ENCODE measurements at regions not wholly inside any gene's neighbourhood (a gene's known extent, or its start where the extent isn't known, plus 50 kb on each side); places are given as distances from the start of the nearest gene placed in this dataset.
"Not testable (repeated sequence)": the region's sequence is repeated elsewhere in the genome, so short reads cannot be mapped to it uniquely, and the experiment has no call there.

GRCh38 chr9:82052081-82052480, 63.5 kb downstream of the SPATA31D1 start:
- in situ Hi-C loops (cut with MboI; ENCODE audit: low pct_unique_long_range_greater_than_20kb, low sequenced_read_pairs) = no loop called here
- DNase-seq = no peak

GRCh38 chr9:82054264-82055015, 65.9 kb downstream of the SPATA31D1 start:
- in situ Hi-C loops (cut with MboI; ENCODE audit: low pct_unique_long_range_greater_than_20kb, low sequenced_read_pairs) = no loop called here
- no peak for DNase-seq

GRCh38 chr9:82057805-82058204, 69.2 kb downstream of the SPATA31D1 start:
- no peak for DNase-seq

GRCh38 chr9:82061801-82062200, 73.2 kb downstream of the SPATA31D1 start:
- in situ Hi-C loops (cut with MboI; ENCODE audit: low pct_unique_long_range_greater_than_20kb, low sequenced_read_pairs); DNase-seq: not testable (repeated sequence)

More at GRCh38 chr9:82057805-82058204, 69.2 kb downstream of the SPATA31D1 start:
- in situ Hi-C loops (cut with MboI; ENCODE audit: low pct_unique_long_range_greater_than_20kb, low sequenced_read_pairs) = no loop called here

GRCh38 chr9:82062245-82062644, 73.7 kb downstream of the SPATA31D1 start:
- no peak for DNase-seq
- in situ Hi-C loops (cut with MboI; ENCODE audit: low pct_unique_long_range_greater_than_20kb, low sequenced_read_pairs) = no loop called here

- DNase-seq = no peak
- in situ Hi-C loops (cut with MboI; ENCODE audit: low pct_unique_long_range_greater_than_20kb, low sequenced_read_pairs) = no loop called here
Observed at GRCh38 chr9:82073551-82074543, 85.3 kb downstream of the SPATA31D1 start.

DNA sequence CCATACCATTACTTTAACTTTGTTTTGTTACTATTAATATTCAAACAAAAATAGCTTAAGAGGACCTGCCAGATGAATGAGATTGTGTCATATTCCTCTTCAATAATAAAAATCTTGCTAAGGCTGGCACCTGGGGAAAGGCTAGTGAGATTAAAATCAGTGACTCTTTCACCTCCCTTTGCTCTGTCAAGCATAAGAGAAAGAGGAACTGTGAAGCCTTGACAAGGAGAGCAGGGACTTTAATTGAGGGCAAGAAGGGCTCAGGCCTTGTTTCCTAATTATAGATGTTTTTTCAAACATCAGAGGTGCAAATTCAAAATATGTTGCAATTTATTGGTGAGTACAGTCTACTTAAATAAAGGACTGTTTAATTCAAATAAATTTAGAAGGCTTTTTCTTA, 91.7 kb downstream of the SPATA31D1 start:
- DNase-seq = no peak
- in situ Hi-C loops (cut with MboI; ENCODE audit: low pct_unique_long_range_greater_than_20kb, low sequenced_read_pairs) = no loop called here

- in situ Hi-C loops (cut with MboI; ENCODE audit: low pct_unique_long_range_greater_than_20kb, low sequenced_read_pairs) = no loop called here
Observed at GRCh38 chr9:82081496-82081895, 92.9 kb downstream of the SPATA31D1 start.

GRCh38 chr9:82082563-82082962, 94.0 kb downstream of the SPATA31D1 start:
- in situ Hi-C loops (cut with MboI; ENCODE audit: low pct_unique_long_range_greater_than_20kb, low sequenced_read_pairs) = no loop called here
- no peak for DNase-seq

More at GRCh38 chr9:82081496-82081895, 92.9 kb downstream of the SPATA31D1 start:
- no peak for DNase-seq

DNA sequence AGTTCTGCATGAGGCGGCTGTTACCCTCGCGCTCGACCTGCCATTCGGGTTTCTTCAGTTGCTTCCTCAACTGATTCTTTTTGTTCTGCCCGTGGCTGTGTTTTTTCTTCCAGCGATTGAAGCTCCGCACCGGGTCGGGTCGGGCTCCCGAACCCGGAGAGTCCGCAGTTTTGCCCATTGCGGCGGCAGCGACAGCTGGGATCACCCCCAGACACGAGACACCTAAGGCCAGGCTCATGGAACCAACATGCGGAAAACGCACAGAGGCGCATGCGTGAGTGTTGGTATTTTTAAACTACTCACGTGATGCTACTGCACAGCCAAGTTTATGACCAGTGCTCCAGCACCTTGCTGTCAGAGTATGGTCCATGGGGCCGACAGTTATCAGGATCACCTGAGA, 100.0 kb downstream of the SPATA31D1 start:
- no peak for DNase-seq
- in situ Hi-C loops (cut with MboI; ENCODE audit: low pct_unique_long_range_greater_than_20kb, low sequenced_read_pairs) = no loop called here

- in situ Hi-C loops (cut with MboI; ENCODE audit: low pct_unique_long_range_greater_than_20kb, low sequenced_read_pairs) = no loop called here
Observed at GRCh38 chr9:82090046-82090445, 101.5 kb downstream of the SPATA31D1 start.

DNA sequence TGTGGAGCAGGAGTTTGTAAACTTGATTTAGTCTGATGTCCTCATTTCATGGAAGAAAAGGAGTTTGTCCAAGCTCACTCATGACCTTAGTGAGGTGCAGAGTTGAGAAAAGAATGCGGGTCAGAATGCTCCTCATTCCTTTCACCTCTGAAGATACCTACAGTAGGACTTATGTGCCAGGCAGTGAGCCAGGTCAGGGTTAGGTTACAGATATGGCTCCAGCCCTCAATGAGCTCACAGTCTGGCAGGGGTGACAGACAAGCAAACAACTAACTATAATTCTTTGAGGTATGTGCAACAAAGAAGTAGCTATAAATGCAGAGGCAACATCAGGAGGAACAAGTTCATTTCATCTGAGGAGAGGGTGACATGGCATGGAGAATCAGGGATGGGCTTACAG, 102.5 kb downstream of the SPATA31D1 start:
- DNase-seq = no peak
- in situ Hi-C loops (cut with MboI; ENCODE audit: low pct_unique_long_range_greater_than_20kb, low sequenced_read_pairs) = no loop called here

More at GRCh38 chr9:82090046-82090445, 101.5 kb downstream of the SPATA31D1 start:
- no peak for DNase-seq

DNA sequence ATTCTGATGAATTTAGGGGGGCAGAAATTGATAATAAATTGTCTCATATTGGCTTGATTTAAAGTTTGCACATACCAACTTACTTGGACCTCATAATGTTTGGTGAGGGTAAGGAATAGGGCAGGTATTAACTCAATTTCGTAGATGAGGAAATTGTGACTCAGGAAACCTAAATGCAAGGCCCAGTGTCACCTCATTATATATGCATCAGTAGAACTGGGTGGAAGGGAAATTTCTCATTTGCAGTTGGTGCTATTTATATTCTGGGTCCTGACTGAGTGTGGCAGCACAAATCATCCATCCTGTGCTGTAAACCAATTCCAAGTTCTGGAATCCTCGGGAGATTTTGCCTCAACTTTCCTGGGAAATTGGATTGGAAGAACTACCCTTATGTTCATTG, 103.0 kb downstream of the SPATA31D1 start:
- in situ Hi-C loops (cut with MboI; ENCODE audit: low pct_unique_long_range_greater_than_20kb, low sequenced_read_pairs) = no loop called here
- no peak for DNase-seq

- DNase-seq = peak; percentile 6
- in situ Hi-C loops (cut with MboI; ENCODE audit: low pct_unique_long_range_greater_than_20kb, low sequenced_read_pairs) = no loop called here
Observed at GRCh38 chr9:82101475-82101874, 112.9 kb downstream of the SPATA31D1 start.

- in situ Hi-C loops (cut with MboI; ENCODE audit: low pct_unique_long_range_greater_than_20kb, low sequenced_read_pairs) = no loop called here
- DNase-seq = no peak
Observed at GRCh38 chr9:82104252-82104651, 115.7 kb downstream of the SPATA31D1 start.

- in situ Hi-C loops (cut with MboI; ENCODE audit: low pct_unique_long_range_greater_than_20kb, low sequenced_read_pairs) = no loop called here
- no peak for DNase-seq
Observed at GRCh38 chr9:82105729-82106128, 117.2 kb downstream of the SPATA31D1 start.

DNA sequence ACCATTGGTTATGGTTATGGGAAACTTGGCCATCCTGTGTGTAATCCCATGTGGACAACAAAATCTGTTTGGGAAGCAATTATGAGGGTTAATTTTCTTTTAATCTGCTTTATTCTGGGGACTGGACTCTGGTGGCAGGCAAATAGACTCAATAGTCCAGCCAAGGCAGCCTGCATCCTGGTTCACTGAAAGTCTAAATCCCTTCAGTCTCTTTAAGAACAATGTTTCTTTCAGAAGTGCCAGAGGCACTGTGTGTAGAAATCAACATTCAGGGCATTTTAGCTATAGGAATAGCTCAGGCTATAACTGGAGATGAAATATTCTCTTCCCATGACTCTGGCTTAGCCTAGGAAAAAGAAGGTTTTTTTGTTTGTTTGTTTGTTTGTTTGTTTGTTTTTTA, 118.0 kb downstream of the SPATA31D1 start:
- DNase-seq = no peak
- in situ Hi-C loops (cut with MboI; ENCODE audit: low pct_unique_long_range_greater_than_20kb, low sequenced_read_pairs) = no loop called here

DNA sequence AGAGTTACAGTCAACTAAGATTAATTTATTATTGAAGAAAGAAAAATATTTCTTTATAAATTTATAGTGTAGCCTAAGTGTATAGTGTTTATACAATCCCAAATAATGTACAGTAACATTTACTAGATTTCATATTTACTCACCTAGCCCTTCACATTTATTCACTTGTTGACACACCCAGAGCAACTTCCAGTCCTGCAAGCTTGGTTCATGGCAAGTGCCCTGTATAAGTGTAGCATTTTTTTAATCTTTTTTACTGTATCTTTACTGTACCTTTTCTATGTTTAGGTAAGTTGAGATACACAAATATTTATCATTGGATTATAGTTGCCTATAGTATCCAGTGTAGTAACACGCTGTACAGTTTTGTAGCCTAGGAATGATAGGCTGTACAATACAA, 119.9 kb downstream of the SPATA31D1 start:
- no peak for DNase-seq

DNA sequence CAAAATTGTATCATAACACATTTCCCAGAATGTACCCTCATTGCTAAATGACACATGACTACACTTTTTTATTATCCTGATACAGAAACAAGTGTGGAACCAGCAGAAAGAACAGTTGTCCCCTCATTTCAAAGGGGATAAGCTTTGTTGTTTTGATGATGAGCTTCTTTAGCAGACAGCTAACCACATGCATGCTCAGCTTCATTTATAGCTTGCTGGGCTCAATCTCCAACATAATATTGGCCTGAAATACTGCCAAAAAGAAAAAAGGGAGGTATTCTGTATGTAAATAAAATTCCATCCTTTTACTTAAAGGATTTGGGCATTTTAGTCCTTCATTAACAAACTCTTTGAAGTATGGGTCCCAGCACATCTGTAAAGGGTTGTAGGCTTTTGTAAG, 120.4 kb downstream of the SPATA31D1 start:
- in situ Hi-C loops (cut with MboI; ENCODE audit: low pct_unique_long_range_greater_than_20kb, low sequenced_read_pairs) = no loop called here
- DNase-seq = no peak

More for the DNA sequence above, 119.9 kb downstream of the SPATA31D1 start:
- in situ Hi-C loops (cut with MboI; ENCODE audit: low pct_unique_long_range_greater_than_20kb, low sequenced_read_pairs) = no loop called here

DNA sequence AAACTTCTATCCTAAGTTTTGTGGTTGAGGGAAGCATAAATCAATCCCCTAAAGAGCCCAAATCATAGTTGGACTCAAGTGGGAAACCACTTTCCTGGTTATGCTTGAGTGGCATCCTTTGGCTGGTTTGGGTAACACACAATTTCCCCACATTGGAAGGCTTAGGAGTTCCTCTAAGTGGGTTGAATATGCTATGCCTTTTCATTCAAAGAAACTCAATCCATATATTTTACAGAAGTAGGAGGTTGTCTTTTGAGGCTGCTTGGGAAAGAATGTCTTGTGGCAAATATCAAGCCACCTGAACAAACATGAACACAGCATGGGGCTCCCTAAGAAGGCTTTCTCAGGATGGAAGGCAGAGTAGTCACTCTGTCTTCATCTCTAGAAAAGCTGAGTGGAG, 121.1 kb downstream of the SPATA31D1 start:
- in situ Hi-C loops (cut with MboI; ENCODE audit: low pct_unique_long_range_greater_than_20kb, low sequenced_read_pairs) = no loop called here
- DNase-seq = no peak
